CD4-positive, alpha-beta T cell treated with Interleukin-1 beta for 1 hour (primary cell): ENCODE measurements at regions not wholly inside any gene's neighbourhood (a gene's known extent, or its start where the extent isn't known, plus 50 kb on each side); places are given as distances from the start of the nearest gene placed in this dataset.
"Not testable (repeated sequence)": the region's sequence is repeated elsewhere in the genome, so short reads cannot be mapped to it uniquely, and the experiment has no call there.

Experiments
- DNase-seq, 2 donors: peaks; one replicate each; pipeline ENCODE4 v3.0.0-alpha.2; 2020 to 2022

- DNase-seq = not testable (repeated sequence)
Measured at GRCh38 chr10:133785846-133786602, 159.4 kb upstream of the FRG2B start.

DNA sequence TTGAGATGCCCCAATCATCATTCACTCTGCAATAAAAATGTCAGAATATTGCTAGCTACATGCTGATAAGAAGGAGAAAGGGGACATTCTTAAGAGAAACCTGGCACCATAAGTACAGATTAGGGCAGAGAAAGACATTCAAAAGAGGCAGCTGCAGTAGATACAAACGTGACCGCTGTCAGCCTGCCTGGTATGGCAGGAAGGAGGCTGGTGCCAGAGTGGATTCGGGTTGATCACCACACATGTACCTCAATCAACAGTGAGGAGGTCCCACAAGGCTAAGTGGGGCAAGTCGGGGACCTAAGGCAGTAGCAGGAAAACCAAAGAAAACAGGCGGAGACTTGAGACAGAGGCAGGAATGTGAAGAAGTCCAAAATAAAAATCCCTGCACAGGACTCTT is 158.6 kb upstream of the FRG2B start:
- not testable (repeated sequence) for DNase-seq

DNA sequence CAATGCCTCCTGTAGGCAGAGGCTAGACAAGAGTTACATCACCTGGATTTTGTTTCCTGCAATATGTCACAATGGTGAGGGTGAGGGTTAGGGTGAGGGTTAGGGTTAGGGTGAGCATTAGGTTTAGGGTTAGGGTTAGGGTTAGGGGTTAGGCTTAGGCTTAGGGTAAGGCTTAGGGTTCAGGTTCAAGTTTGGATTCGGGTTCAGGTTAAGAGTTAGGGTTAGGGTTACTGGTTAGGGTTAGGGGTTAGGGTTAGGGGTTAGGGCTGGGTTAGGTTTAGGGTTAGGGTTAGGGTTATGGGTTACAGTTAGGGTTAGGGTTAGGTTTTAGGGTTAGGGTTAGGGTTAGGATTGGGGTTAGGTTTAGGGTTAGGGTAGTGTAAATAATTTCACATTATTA is 138.7 kb upstream of the FRG2B start:
- DNase-seq = not testable (repeated sequence)

- DNase-seq = not testable (repeated sequence)
Measured at GRCh38 chr10:133764823-133765209, 138.2 kb upstream of the FRG2B start.

DNA sequence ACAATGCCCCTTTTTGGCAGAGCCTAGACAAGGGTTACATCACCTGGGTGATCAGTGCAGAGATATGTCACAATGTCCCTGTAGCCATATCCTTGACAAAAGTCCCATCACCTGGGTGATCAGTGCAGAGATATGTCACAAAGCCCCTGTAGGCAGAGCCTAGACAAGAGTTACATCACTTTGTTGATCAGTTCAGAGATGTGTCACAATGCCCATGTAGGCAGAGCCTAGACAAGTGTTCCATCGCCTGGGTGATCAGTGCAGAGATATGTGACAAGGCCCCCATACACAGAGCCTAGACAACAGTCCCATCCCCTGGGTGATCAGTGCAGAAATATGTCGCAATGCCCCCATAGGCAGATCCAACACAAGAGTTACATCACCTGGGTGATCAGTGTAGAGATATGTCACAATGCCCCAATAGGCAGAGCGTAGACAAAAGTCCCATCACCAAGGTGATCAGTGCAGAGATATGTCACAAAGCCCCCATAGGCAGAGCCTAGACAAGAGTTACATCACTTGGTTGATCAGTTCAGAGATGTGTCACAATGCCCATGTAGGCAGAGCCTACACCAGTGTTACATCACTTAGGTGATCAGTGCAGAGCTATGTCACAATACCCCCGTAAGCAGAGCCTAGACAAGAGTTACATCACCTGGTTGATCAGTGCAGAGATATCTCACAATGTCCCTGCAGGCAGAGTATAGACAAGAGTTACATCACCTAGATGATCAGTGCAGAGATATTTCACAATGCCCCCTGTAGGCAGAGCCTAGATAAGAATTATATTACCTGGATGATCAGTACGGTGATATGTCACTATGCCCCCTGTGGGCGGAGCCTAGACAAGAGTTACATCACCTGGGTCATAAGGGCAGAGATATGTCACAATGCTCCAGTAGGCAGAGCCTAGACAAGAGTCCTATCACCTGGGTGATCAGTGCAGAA is 137.6 kb upstream of the FRG2B start:
- peak in 1 of 2 donors; percentile 0 for DNase-seq

- not testable (repeated sequence) for DNase-seq
Measured at GRCh38 chr10:133763190-133763589, 136.6 kb upstream of the FRG2B start.

DNA sequence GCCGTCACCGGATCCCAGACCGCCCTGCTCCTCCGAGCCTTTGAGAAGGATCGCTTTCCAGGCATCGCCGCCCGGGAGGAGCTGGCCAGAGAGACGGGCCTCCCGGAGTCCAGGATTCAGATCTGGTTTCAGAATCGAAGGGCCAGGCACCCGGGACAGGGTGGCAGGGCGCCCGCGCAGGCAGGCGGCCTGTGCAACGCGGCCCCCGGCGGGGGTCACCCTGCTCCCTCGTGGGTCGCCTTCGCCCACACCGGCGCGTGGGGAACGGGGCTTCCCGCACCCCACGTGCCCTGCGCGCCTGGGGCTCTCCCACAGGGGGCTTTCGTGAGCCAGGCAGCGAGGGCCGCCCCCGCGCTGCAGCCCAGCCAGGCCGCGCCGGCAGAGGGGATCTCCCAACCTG is 127.0 kb upstream of the FRG2B start:
- DNase-seq = not testable (repeated sequence)
